ENCODE measurements at regions not wholly inside any gene's neighbourhood (a gene's known extent, or its start where the extent isn't known, plus 50 kb on each side); places are given as distances from the start of the nearest gene placed in this dataset.

- H3K4me3 ChIP-seq, result peak overlapping the region in 1 of 4 donors; percentile 25
- no peak overlapping the region for H3K27ac ChIP-seq
- intact Hi-C loops (cut with DNase I), result no loop called here
- H3K4me1 ChIP-seq, result peaks cover 0 to 7% (median 3%) of the 10 kb centered on the region in 3 donors
- H3K27me3 ChIP-seq, result peaks cover 0 to 22% (median 2%) of the 10 kb centered on the region in 4 donors
- WGBS, 2 donors, result 7 to 8% methylated on average over 37 of the region's 37 CpGs
- no peak for FAIRE-seq
- DNase-seq, result no peak
- TF ChIP-seq CTCF (IDR thresholded peaks at IDR 0.05), result no peak
- no peaks in the 10 kb centered on the region for H3K9me3 ChIP-seq
- ATAC-seq, result peak; percentile 21 to 48 (median 42)
- H3K36me3 ChIP-seq, result no peaks in the 10 kb centered on the region
These were observed 85.0 kb downstream of the NOG start for GRCh38 chr17:56678249-56679114.

- H3K4me3 ChIP-seq, result peak overlapping the region in 1 of 4 donors; percentile 25
- H3K27me3 ChIP-seq, result peaks cover 0 to 22% (median 2%) of the 10 kb centered on the region in 4 donors
- 10 to 11% methylated on average over 12 of the region's 12 CpGs for WGBS, 2 donors
- FAIRE-seq, result peak; percentile 34
- no peak for DNase-seq
- ATAC-seq, result peak; percentile 61 to 80 (median 71)
- H3K27ac ChIP-seq, result no peak overlapping the region
- no peaks in the 10 kb centered on the region for H3K9me3 ChIP-seq
- no peaks in the 10 kb centered on the region for H3K36me3 ChIP-seq
- intact Hi-C loops (cut with DNase I), result no loop called here
- H3K4me1 ChIP-seq, result peaks cover 0 to 7% (median 3%) of the 10 kb centered on the region in 3 donors
- TF ChIP-seq CTCF (IDR thresholded peaks at IDR 0.05), result peak; percentile 12 to 43 (median 30)
These were observed 85.7 kb downstream of the NOG start for GRCh38 chr17:56679115-56679776.

- H3K27ac ChIP-seq, result no peak overlapping the region
- H3K36me3 ChIP-seq, result no peaks in the 10 kb centered on the region
- no peak overlapping the region for H3K4me3 ChIP-seq
- WGBS, 2 donors, result 45 to 50% methylated on average over 6 of the region's 6 CpGs
- no peak for FAIRE-seq
- intact Hi-C loops (cut with DNase I), result no loop called here
- peaks cover 0 to 22% (median 2%) of the 10 kb centered on the region in 4 donors for H3K27me3 ChIP-seq
- peaks cover 0 to 7% (median 3%) of the 10 kb centered on the region in 3 donors for H3K4me1 ChIP-seq
- no peak for DNase-seq
- no peaks in the 10 kb centered on the region for H3K9me3 ChIP-seq
- no peak for TF ChIP-seq CTCF (IDR thresholded peaks at IDR 0.05)
- ATAC-seq, result no peak
These were observed 86.4 kb downstream of the NOG start for GRCh38 chr17:56679777-56680422.

GRCh38 chr17:56680676-56681075 is 87.2 kb downstream of the NOG start:
- no peak for TF ChIP-seq CTCF (IDR thresholded peaks at IDR 0.05)
- no peak for DNase-seq
- no peaks in the 10 kb centered on the region for H3K36me3 ChIP-seq
- peaks cover 0 to 7% (median 3%) of the 10 kb centered on the region in 3 donors for H3K4me1 ChIP-seq
- no peak overlapping the region for H3K27ac ChIP-seq
- FAIRE-seq, result no peak
- no peak for ATAC-seq
- 52 to 59% methylated on average over 3 of the region's 3 CpGs for WGBS, 2 donors
- peaks cover 0 to 22% (median 2%) of the 10 kb centered on the region in 4 donors for H3K27me3 ChIP-seq
- intact Hi-C loops (cut with DNase I), result no loop called here
- H3K4me3 ChIP-seq, result no peak overlapping the region
- no peaks in the 10 kb centered on the region for H3K9me3 ChIP-seq
